Neural crest cell (in vitro differentiated cells): ENCODE measurements at regions not wholly inside any gene's neighbourhood (a gene's known extent, or its start where the extent isn't known, plus 50 kb on each side); places are given as distances from the start of the nearest gene placed in this dataset.
A peak's percentile ranks its signal among the peaks of the same experiment; 100 is the strongest.

Source experiments
- DNase-seq: peaks from one replicate; pipeline ENCODE4 v3.0.0; 2021; ENCODE audit warnings: low read depth, mixed read lengths, low spot score
- H3K27ac Mint-ChIP-seq: one replicate; pipeline ENCODE4 v1.8.0; 2021; ENCODE audit warnings: mild to moderate bottlenecking, mixed read lengths; ENCODE audit not compliant: unreplicated experiment
- H3K27me3 Mint-ChIP-seq: 2 replicates; pipeline ENCODE4 v1.8.0; 2021; ENCODE audit warnings: low read depth, mild to moderate bottlenecking, mixed read lengths
- H3K36me3 Mint-ChIP-seq: 2 replicates; pipeline ENCODE4 v1.8.0; 2021; ENCODE audit warnings: low read depth, mild to moderate bottlenecking, mixed read lengths
- H3K4me1 Mint-ChIP-seq: 2 replicates; pipeline ENCODE4 v1.8.0; 2021; ENCODE audit warnings: mixed read lengths
- H3K4me3 Mint-ChIP-seq: one replicate; pipeline ENCODE4 v1.8.0; 2021; ENCODE audit warnings: mild to moderate bottlenecking, mixed read lengths
- H3K9me3 Mint-ChIP-seq: 2 replicates; pipeline ENCODE4 v1.8.0; 2021; ENCODE audit warnings: mixed read lengths
- CTCF ChIP-seq: fragments of 200-600 bp; sonication (generic); conservative IDR thresholded peaks from 2 replicates; pipeline ENCODE4 v1.5.0; 2021; ENCODE audit warnings: antibody characterized with exemption, mild to moderate bottlenecking

DNA sequence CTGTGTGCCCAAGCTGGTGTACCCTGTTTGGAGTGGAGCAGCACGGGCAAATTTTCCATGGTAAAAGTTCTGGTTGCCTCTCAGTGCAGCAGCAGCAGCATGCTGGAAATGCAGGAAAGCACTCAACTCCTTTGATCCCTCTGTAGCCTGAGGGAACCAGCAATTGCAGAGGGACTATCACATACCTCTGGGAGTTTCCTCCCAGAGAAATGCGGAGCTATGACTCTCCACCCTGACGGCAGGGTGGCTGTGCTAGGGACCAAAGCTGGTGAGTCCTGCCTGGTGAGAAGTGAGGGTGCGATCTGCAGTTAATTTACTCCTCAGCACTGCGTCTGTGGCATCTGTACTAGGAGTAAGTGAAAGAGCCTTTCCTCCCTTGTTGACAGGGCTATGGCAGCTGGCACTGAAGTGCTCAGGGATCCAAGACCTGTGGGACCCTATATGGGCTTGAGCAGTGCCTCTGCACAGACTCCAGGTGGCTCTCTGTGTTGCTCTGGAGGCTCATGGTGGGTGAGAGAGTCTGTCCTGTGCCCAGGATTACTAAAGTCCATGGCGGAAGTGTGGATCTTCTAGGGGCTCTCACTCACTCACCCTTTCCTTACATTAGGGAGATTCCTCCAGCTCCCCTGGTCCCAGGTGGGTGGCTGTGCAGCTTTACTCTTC lies 601.2 kb upstream of the TYRP1 start:
- no peaks in the 10 kb centered on the region for H3K27me3 Mint-ChIP-seq
- no peak for TF ChIP-seq CTCF
- peaks cover 17% of the 10 kb centered on the region for H3K9me3 Mint-ChIP-seq
- no peaks in the 10 kb centered on the region for H3K4me1 Mint-ChIP-seq
- no peak for DNase-seq
- no peak overlapping the region for H3K4me3 Mint-ChIP-seq
- peak overlapping the region; percentile 62 for H3K27ac Mint-ChIP-seq
- H3K36me3 Mint-ChIP-seq: no peaks in the 10 kb centered on the region

DNA sequence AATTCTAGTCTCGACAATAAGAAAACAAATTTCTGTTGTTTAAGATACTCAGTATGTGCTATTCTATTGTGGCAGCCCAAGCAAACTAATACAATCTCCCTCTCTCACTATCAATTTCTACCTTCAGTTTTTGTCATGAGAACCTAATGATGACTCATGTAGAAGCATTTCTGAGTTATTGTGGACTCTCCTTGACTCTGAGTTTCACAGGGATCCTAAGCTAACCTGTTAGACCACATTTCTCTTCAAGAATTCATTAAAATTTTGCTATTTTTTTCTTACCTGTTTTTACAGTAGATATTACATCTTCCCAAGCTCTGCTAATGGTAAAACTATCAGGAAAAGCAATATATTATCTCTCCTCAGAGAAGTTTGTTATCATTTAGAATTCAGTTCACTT lies 599.1 kb upstream of the TYRP1 start:
- H3K27ac Mint-ChIP-seq: no peak overlapping the region
- no peaks in the 10 kb centered on the region for H3K27me3 Mint-ChIP-seq
- no peaks in the 10 kb centered on the region for H3K36me3 Mint-ChIP-seq
- H3K4me3 Mint-ChIP-seq: no peak overlapping the region
- no peak for TF ChIP-seq CTCF
- peaks cover 6% of the 10 kb centered on the region for H3K9me3 Mint-ChIP-seq
- DNase-seq: no peak
- H3K4me1 Mint-ChIP-seq: no peaks in the 10 kb centered on the region

GRCh38 chr9:12095931-12096330 lies 597.3 kb upstream of the TYRP1 start:
- Mint-ChIP-seq H3K27ac (peak overlapping the region; percentile 89), H3K9me3 (no peaks in the 10 kb centered on the region), H3K36me3 (no peaks in the 10 kb centered on the region), H3K4me1 (no peaks in the 10 kb centered on the region), H3K27me3 (no peaks in the 10 kb centered on the region), H3K4me3 (no peak overlapping the region)
- no peak for DNase-seq
- no peak for TF ChIP-seq CTCF

GRCh38 chr9:12133416-12133815 lies 559.8 kb upstream of the TYRP1 start:
- no peak for DNase-seq
- H3K9me3 Mint-ChIP-seq: peaks cover 6% of the 10 kb centered on the region
- H3K4me1 Mint-ChIP-seq: no peaks in the 10 kb centered on the region
- no peak for TF ChIP-seq CTCF
- H3K4me3 Mint-ChIP-seq: no peak overlapping the region
- peaks cover 2% of the 10 kb centered on the region for H3K36me3 Mint-ChIP-seq
- H3K27ac Mint-ChIP-seq: no peak overlapping the region
- H3K27me3 Mint-ChIP-seq: no peaks in the 10 kb centered on the region

GRCh38 chr9:12141422-12141821 lies 551.8 kb upstream of the TYRP1 start:
- H3K4me3 Mint-ChIP-seq: no peak overlapping the region
- no peak overlapping the region for H3K27ac Mint-ChIP-seq
- peaks cover 12% of the 10 kb centered on the region for H3K36me3 Mint-ChIP-seq
- no peak for DNase-seq
- H3K27me3 Mint-ChIP-seq: no peaks in the 10 kb centered on the region
- peaks cover 13% of the 10 kb centered on the region for H3K9me3 Mint-ChIP-seq
- no peak for TF ChIP-seq CTCF
- H3K4me1 Mint-ChIP-seq: no peaks in the 10 kb centered on the region
